ENCODE measurements at regions not wholly inside any gene's neighbourhood (a gene's known extent, or its start where the extent isn't known, plus 50 kb on each side); places are given as distances from the start of the nearest gene placed in this dataset.

- TF ChIP-seq CTCF (IDR thresholded peaks at IDR 0.05) (no peak), POLR2A (IDR thresholded peaks at IDR 0.05) (no peak)
Measured at GRCh38 chr7:16945372-16945771, 63.6 kb upstream of the AGR3 start.
